OCI-LY1 (cell line): ENCODE measurements at regions not wholly inside any gene's neighbourhood (a gene's known extent, or its start where the extent isn't known, plus 50 kb on each side); places are given as distances from the start of the nearest gene placed in this dataset.

Experiments
- H2AFZ ChIP-seq: fragments of 200-600 bp; sonication (generic), shearing (Covaris generic); 2 replicates; pipeline ENCODE4 v1.6.0; 2014; ENCODE audit warnings: antibody characterized with exemption, mild to moderate bottlenecking, low read length
- H3F3A ChIP-seq: fragments of 200-600 bp; sonication (generic), shearing (Covaris generic); 2 replicates; pipeline ENCODE4 v1.6.0; 2014; ENCODE audit warnings: mild to moderate bottlenecking, antibody characterized with exemption, low read length, moderate library complexity; ENCODE audit not compliant: insufficient read depth
- H3K27ac ChIP-seq: fragments of 200-600 bp; sonication (generic); 2 replicates; pipeline ENCODE4 v1.5.1; 2014; ENCODE audit warnings: low read length, mixed run types, mild to moderate bottlenecking, low read depth; ENCODE audit not compliant: poor library complexity, severe bottlenecking
- H3K27me3 ChIP-seq: fragments of 200-600 bp; sonication (generic); 2 replicates; pipeline ENCODE4 v1.6.0; 2014; ENCODE audit warnings: antibody characterized with exemption, mild to moderate bottlenecking, low read length, moderate library complexity; ENCODE audit not compliant: insufficient read depth
- H3K36me3 ChIP-seq: fragments of 200-600 bp; sonication (generic); 2 replicates; pipeline ENCODE4 v1.6.1; 2014; ENCODE audit warnings: mild to moderate bottlenecking, antibody characterized with exemption, low read length, moderate library complexity, mixed read lengths; ENCODE audit not compliant: insufficient read depth
- H3K4me1 ChIP-seq: fragments of 200-600 bp; sonication (generic); 2 replicates; pipeline ENCODE4 v1.5.1; 2014; ENCODE audit warnings: mild to moderate bottlenecking, low read length, moderate library complexity; ENCODE audit not compliant: insufficient read depth, severe bottlenecking
- H3K4me2 ChIP-seq: fragments of 200-600 bp; sonication (generic), shearing (Covaris generic); 2 replicates; pipeline ENCODE4 v1.6.1; 2014; ENCODE audit warnings: low read length
- H3K4me3 ChIP-seq: fragments of 200-600 bp; sonication (generic); 2 replicates; pipeline ENCODE4 v1.5.1; 2014; ENCODE audit warnings: low read length, low read depth, mild to moderate bottlenecking, mixed read lengths; ENCODE audit not compliant: poor library complexity, severe bottlenecking
- H3K79me2 ChIP-seq: fragments of 200-600 bp; shearing (Covaris generic); 2 replicates; pipeline ENCODE4 v1.6.1; 2016; ENCODE audit warnings: mixed run types, low read length, mixed read lengths; ENCODE audit not compliant: insufficient read depth
- H3K9ac ChIP-seq: fragments of 200-600 bp; sonication (generic), shearing (Covaris generic); 2 replicates; pipeline ENCODE4 v1.6.1; 2014; ENCODE audit warnings: mild to moderate bottlenecking, low read length, mixed read lengths
- H3K9me2 ChIP-seq: fragments of 200-600 bp; sonication (generic), shearing (Covaris generic); 2 replicates; pipeline ENCODE4 v1.6.1; 2014; ENCODE audit warnings: low read depth, mild to moderate bottlenecking, low read length, mixed read lengths
- H3K9me3 ChIP-seq: fragments of 200-600 bp; shearing (Covaris generic); 2 replicates; pipeline ENCODE4 v1.6.1; 2014; ENCODE audit warnings: low read length, mixed read lengths
- H4K20me1 ChIP-seq: fragments of 200-600 bp; sonication (generic), shearing (Covaris generic); 2 replicates; pipeline ENCODE4 v1.6.0; 2016; ENCODE audit warnings: mild to moderate bottlenecking, low read length; ENCODE audit not compliant: insufficient read depth
- EZH2 ChIP-seq: fragments of 200-600 bp; sonication (generic), shearing (Covaris generic); IDR thresholded peaks from 2 replicates; pipeline ENCODE4 v1.8.0; 2017; ENCODE audit warnings: borderline replicate concordance, mixed run types, mild to moderate bottlenecking, antibody characterized with exemption, low read length, moderate library complexity, mixed read lengths
- TF ChIP-seq, protein P1 (sequence below): fragments of 200-600 bp; sonication (generic), shearing (Covaris generic); IDR thresholded peaks from 2 replicates; pipeline ENCODE4 v1.5.1; 2017; ENCODE audit warnings: mild to moderate bottlenecking, antibody characterized with exemption, low read length, moderate library complexity, mixed read lengths

DNA sequence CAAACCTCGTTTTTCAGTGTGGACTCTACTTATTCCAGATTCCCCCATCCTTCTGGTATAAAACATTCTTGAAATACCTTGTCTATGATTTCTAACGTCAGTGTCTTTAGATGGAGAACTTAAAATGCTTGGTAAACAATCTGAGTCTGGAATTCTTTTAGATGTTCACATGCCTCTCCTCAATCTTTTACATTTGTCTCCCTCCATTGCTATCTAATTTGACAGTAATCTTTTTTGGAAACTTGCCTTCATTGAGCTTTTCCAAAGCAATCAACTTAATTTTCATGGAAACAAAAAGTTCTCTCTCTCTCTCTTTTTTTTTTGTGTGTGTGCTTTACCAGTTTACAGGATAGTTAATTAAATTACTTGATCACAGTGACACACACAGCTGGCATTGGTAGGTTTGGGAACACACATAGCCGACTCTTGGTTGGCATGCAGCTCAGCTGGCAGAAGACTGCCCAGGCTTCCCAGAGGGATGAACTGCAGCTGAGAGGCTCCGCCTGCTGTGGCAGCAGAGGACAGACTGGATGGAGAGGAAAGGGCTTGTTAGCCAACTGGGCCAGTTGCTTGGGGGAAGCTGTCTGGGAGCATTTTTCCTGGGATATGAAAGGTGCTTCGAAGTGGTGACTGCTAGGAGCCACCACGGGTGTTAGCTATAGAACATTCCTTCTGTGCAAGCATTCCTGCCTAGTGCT, 271.3 kb downstream of the ZSWIM6 start:
- H3K4me3 ChIP-seq: no peak overlapping the region
- no peaks in the 10 kb centered on the region for H3K9me2 ChIP-seq
- no peaks in the 10 kb centered on the region for H3K36me3 ChIP-seq
- H2AFZ ChIP-seq: no peak overlapping the region
- no peaks in the 10 kb centered on the region for H3K9me3 ChIP-seq
- no peaks in the 10 kb centered on the region for H4K20me1 ChIP-seq
- H3K79me2 ChIP-seq: no peaks in the 10 kb centered on the region
- H3F3A ChIP-seq: no peaks in the 10 kb centered on the region
- H3K27me3 ChIP-seq: no peaks in the 10 kb centered on the region
- no peak overlapping the region for H3K27ac ChIP-seq
- no peak overlapping the region for H3K4me2 ChIP-seq
- H3K9ac ChIP-seq: no peak overlapping the region
- TF ChIP-seq EZH2: no peak
- TF ChIP-seq, protein P1, sequence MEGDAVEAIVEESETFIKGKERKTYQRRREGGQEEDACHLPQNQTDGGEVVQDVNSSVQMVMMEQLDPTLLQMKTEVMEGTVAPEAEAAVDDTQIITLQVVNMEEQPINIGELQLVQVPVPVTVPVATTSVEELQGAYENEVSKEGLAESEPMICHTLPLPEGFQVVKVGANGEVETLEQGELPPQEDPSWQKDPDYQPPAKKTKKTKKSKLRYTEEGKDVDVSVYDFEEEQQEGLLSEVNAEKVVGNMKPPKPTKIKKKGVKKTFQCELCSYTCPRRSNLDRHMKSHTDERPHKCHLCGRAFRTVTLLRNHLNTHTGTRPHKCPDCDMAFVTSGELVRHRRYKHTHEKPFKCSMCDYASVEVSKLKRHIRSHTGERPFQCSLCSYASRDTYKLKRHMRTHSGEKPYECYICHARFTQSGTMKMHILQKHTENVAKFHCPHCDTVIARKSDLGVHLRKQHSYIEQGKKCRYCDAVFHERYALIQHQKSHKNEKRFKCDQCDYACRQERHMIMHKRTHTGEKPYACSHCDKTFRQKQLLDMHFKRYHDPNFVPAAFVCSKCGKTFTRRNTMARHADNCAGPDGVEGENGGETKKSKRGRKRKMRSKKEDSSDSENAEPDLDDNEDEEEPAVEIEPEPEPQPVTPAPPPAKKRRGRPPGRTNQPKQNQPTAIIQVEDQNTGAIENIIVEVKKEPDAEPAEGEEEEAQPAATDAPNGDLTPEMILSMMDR: no peak
- H3K4me1 ChIP-seq: no peaks in the 10 kb centered on the region

DNA sequence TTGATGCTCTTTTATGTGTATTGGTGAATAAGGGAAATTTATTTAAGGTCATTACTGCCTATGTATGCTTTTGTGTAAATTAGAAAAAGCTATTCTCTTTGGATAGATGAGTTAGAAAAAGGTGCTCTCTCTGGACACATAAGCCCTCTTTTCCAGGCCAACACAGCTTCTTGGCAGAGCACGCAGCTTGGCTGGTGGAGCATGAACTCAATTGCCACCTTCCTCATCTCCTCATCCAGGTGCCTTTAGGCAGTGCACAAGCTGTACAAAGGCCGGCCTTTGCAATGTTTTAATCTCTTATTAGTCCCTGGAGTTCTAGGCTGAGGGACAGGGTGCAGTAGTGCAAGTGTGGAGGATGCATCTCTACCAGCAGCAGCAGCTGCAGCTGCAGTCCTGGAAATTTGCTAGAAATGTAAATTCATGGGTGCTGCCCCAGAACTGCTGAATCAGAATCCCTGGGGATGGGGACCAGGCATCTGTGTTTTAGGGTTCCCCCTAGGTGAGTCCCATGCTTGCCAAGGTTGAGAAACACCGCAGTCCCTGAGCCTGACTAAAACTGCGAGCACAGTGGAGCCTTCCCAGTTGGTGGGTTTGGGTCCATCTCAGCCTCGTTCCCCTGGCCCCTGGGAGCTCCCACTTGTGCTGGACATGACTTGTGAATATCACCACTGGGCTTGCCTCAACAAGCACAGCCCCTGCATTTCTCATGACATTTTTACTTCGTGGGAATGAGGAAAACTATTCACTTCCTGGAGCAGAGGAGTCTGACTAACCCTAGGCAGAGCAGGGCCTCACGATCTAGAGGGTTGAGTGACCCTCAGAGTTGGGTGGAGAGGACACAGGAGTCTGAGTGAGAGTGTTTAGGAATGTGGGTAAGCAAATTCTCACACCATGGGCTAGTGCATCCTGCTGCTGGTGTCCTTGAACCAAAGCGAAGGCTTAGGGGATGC, 272.3 kb downstream of the ZSWIM6 start:
- H3K4me3 ChIP-seq: no peak overlapping the region
- H3K27me3 ChIP-seq: no peaks in the 10 kb centered on the region
- no peaks in the 10 kb centered on the region for H3K36me3 ChIP-seq
- H3K4me1 ChIP-seq: no peaks in the 10 kb centered on the region
- no peak overlapping the region for H3K27ac ChIP-seq
- H2AFZ ChIP-seq: no peak overlapping the region
- H3K9me2 ChIP-seq: no peaks in the 10 kb centered on the region
- TF ChIP-seq EZH2: no peak
- TF ChIP-seq, protein P1: no peak
- no peak overlapping the region for H3K9ac ChIP-seq
- no peak overlapping the region for H3K4me2 ChIP-seq
- H4K20me1 ChIP-seq: no peaks in the 10 kb centered on the region
- H3K9me3 ChIP-seq: no peaks in the 10 kb centered on the region
- no peaks in the 10 kb centered on the region for H3F3A ChIP-seq
- H3K79me2 ChIP-seq: no peaks in the 10 kb centered on the region

DNA sequence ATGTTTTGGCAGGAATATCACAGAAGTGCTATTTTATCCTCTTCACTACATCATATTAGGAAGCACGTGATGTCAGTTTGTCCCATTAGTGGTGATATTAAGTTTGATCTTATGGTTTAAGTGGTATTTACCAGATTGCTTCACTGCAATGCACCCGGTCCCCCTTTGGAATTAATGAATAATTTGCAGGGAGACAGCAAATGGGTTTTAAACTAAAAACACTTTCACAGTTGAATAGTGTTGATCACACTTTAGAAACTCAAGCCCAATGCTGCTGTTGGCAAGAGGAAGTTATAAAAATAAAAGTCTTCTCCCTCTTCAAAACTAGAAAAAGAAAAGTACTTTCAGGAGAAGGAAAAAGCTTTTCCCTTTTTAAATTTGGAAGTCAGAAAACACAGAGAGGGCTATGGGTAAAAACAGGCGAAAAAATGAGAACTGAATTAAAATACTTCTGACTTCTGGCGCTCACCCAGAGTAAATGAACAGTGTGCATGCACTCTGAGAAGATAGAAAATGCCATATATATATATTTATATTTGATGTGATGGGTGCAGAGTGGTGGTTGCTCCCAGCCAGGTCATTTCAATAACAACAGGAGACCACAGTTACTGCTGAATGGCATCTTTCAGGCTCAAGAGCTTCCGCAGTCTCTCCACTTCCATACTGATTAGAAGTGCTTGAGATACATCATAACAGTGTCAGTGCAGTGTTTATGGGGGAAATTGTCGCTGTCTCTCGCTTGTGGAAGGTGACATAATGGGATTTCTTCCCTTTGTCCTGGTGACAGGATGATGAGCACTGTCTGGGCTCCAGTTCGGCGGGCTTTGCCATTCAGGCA, 278.0 kb downstream of the ZSWIM6 start:
- no peaks in the 10 kb centered on the region for H3K79me2 ChIP-seq
- no peaks in the 10 kb centered on the region for H3K4me1 ChIP-seq
- no peaks in the 10 kb centered on the region for H3F3A ChIP-seq
- no peaks in the 10 kb centered on the region for H3K9me2 ChIP-seq
- H2AFZ ChIP-seq: no peak overlapping the region
- no peak overlapping the region for H3K9ac ChIP-seq
- H3K4me3 ChIP-seq: no peak overlapping the region
- TF ChIP-seq, protein P1: no peak
- no peak for TF ChIP-seq EZH2
- H3K9me3 ChIP-seq: no peaks in the 10 kb centered on the region
- H3K4me2 ChIP-seq: no peak overlapping the region
- H3K27me3 ChIP-seq: no peaks in the 10 kb centered on the region
- no peak overlapping the region for H3K27ac ChIP-seq
- no peaks in the 10 kb centered on the region for H4K20me1 ChIP-seq
- no peaks in the 10 kb centered on the region for H3K36me3 ChIP-seq
